HCT116 (cell line): ENCODE measurements at regions not wholly inside any gene's neighbourhood (a gene's known extent, or its start where the extent isn't known, plus 50 kb on each side); places are given as distances from the start of the nearest gene placed in this dataset.

Experiments
- ATAC-seq: fragments of 200-7000 bp; cut with Tn5 transposase; 2 replicates; pipeline ENCODE4 v1.9.1; 2020; ENCODE audit warnings: mild to moderate bottlenecking, moderate library complexity
- BruUV-seq: library from RNA; stranded (reverse); fragments of 400-500 nt; replicated peaks from 2 replicates; lab custom pipeline; 2021; lab: Mats Ljungman, UMichigan
- CTCF ChIA-PET: fragments of 300-600 bp; sonication (Branson Sonifier 250); formaldehyde crosslinking; loops from one replicate; lab custom pipeline; 2021; ENCODE audit warnings: antibody characterized with exemption; lab: Charles Lee
- POLR2A ChIA-PET: fragments of 300-600, 350-600 bp; sonication (Branson Sonifier 250); formaldehyde crosslinking; loops from one replicate; lab custom pipeline; 2021; ENCODE audit warnings: antibody characterized with exemption; lab: Charles Lee
- RAD21 ChIA-PET, 2 experiments: fragments of 300-600 bp; sonication (Branson Sonifier 250); formaldehyde crosslinking; loops; one replicate each; lab custom pipeline; 2023; ENCODE audit warnings: low total read pairs in 2 of 2; ENCODE audit not compliant: uncharacterized antibody in 2 of 2, unreplicated experiment in 2 of 2, low non-redundant PET in 1 of 2; lab: Charles Lee
- DNase-seq: peaks from one replicate; pipeline ENCODE4 v3.0.0-alpha.2; 2010; ENCODE audit warnings: low read depth, low spot score
- H2AFZ ChIP-seq: fragments of 200-600 bp; shearing (Covaris generic), sonication (generic); 2 replicates; pipeline ENCODE4 v1.6.1; 2017; ENCODE audit warnings: low read depth, mixed run types, mixed read lengths, antibody characterized with exemption, low read length; ENCODE audit not compliant: poor library complexity, severe bottlenecking
- H3K27ac ChIP-seq: 2 replicates; pipeline ENCODE4 v1.5.1; 2012; ENCODE audit warnings: low read depth, low read length
- H3K27me3 ChIP-seq: fragments of 200-600 bp; sonication (generic); 2 replicates; pipeline ENCODE4 v1.6.1; 2016; ENCODE audit warnings: mixed run types, low read length, mixed read lengths; ENCODE audit not compliant: insufficient read depth
- H3K36me3 ChIP-seq, 2 experiments: fragments of 200-500 bp in 1 of 2; fragments of 200-600 bp in 1 of 2; sonication (Bioruptor generic) in 1 of 2; sonication (generic) in 1 of 2; 2 replicates each; pipeline versions ENCODE4 v1.5.1 to v1.6.1; 2014 to 2016; ENCODE audit warnings: low read length in 2 of 2, inconsistent platforms in 1 of 2, mixed read lengths in 1 of 2, mixed run types in 1 of 2; ENCODE audit not compliant: insufficient read depth in 2 of 2, control insufficient read depth in 1 of 2
- H3K4me1 ChIP-seq, 2 experiments: fragments of 200-600 bp in 1 of 2; sonication (generic) in 1 of 2; 2 replicates each; pipeline versions ENCODE4 v1.5.1 to v1.6.1; 2012 to 2017; ENCODE audit warnings: low read length in 2 of 2, inconsistent platforms in 1 of 2, mild to moderate bottlenecking in 1 of 2, mixed read lengths in 1 of 2, mixed run types in 1 of 2, moderate library complexity in 1 of 2; ENCODE audit not compliant: insufficient read depth in 2 of 2, control insufficient read depth in 1 of 2
- H3K4me2 ChIP-seq: fragments of 200-600 bp; sonication (generic); 2 replicates; pipeline ENCODE4 v1.6.1; 2017; ENCODE audit warnings: mixed run types, low read length, mixed read lengths
- H3K4me3 ChIP-seq, 2 experiments: fragments of 200-600 bp in 1 of 2; sonication (generic) in 1 of 2; replicated peaks in 1 of 2; 2 replicates each; pipeline ENCODE4 v1.5.1; 2011 to 2016; ENCODE audit warnings: low read length in 2 of 2, control low read depth in 1 of 2, low read depth in 1 of 2, mild to moderate bottlenecking in 1 of 2, mixed read lengths in 1 of 2, mixed run types in 1 of 2
- H3K79me2 ChIP-seq: fragments of 200-600 bp; sonication (generic); 2 replicates; pipeline ENCODE4 v1.6.1; 2017; ENCODE audit warnings: mild to moderate bottlenecking, mixed run types, low read length, moderate library complexity, mixed read lengths; ENCODE audit not compliant: insufficient read depth
- H3K9ac ChIP-seq: fragments of 200-600 bp; sonication (generic); 2 replicates; pipeline ENCODE4 v1.6.1; 2016; ENCODE audit warnings: low read length, mixed read lengths
- H3K9me2 ChIP-seq: fragments of 200-600 bp; sonication (generic), shearing (Covaris generic); 2 replicates; pipeline ENCODE4 v1.6.1; 2017; ENCODE audit warnings: mixed run types, mild to moderate bottlenecking, moderate library complexity; ENCODE audit not compliant: insufficient read depth
- H3K9me3 ChIP-seq, 2 experiments: fragments of 200-500 bp in 1 of 2; fragments of 200-600 bp in 1 of 2; sonication (Bioruptor generic) in 1 of 2; sonication (generic) in 1 of 2; 2 replicates each; pipeline ENCODE4 v1.6.1; 2014 to 2017; ENCODE audit warnings: low read length in 2 of 2, mixed read lengths in 2 of 2, inconsistent platforms in 1 of 2, low read depth in 1 of 2, mild to moderate bottlenecking in 1 of 2, mixed run types in 1 of 2, moderate library complexity in 1 of 2; ENCODE audit not compliant: control insufficient read depth in 1 of 2, insufficient read depth in 1 of 2
- H4K20me1 ChIP-seq: fragments of 200-600 bp; sonication (generic), shearing (Covaris generic); 2 replicates; pipeline ENCODE4 v1.6.1; 2017; ENCODE audit warnings: mixed run types, mild to moderate bottlenecking, moderate library complexity; ENCODE audit not compliant: insufficient read depth
- ATF3 ChIP-seq: IDR thresholded peaks from 2 replicates; pipeline ENCODE4 v1.6.1; 2012
- CEBPB ChIP-seq: IDR thresholded peaks from 2 replicates; pipeline ENCODE4 v1.6.1; 2012; ENCODE audit warnings: low read depth
- CTCF ChIP-seq, 3 experiments: fragments of 200-600 bp in 1 of 3; sonication (generic) in 1 of 3; IDR thresholded peaks in 2 of 3; conservative IDR thresholded peaks in 1 of 3; 2 replicates each; pipeline ENCODE4 v1.5.1; 2012 to 2017; ENCODE audit warnings: low read depth in 2 of 3, low read length in 2 of 3, antibody characterized with exemption in 1 of 3, borderline replicate concordance in 1 of 3, control low read depth in 1 of 3, mild to moderate bottlenecking in 1 of 3, mixed read lengths in 1 of 3, mixed run types in 1 of 3, moderate library complexity in 1 of 3; ENCODE audit not compliant: insufficient read depth in 1 of 3
- EGR1 ChIP-seq: IDR thresholded peaks from 2 replicates; pipeline ENCODE4 v1.6.1; 2012; ENCODE audit warnings: low read depth
- ELF1 ChIP-seq: IDR thresholded peaks from 2 replicates; pipeline ENCODE4 v1.6.1; 2012; ENCODE audit warnings: low read depth, borderline replicate concordance
- MAX ChIP-seq: IDR thresholded peaks from 2 replicates; pipeline ENCODE4 v1.6.1; 2012
- RAD21 ChIP-seq: IDR thresholded peaks from 2 replicates; pipeline ENCODE4 v1.6.1; 2012; ENCODE audit warnings: low read depth, mild to moderate bottlenecking
- SIN3A ChIP-seq: IDR thresholded peaks from 2 replicates; pipeline ENCODE4 v1.6.1; 2012; ENCODE audit warnings: low read depth
- SRF ChIP-seq: IDR thresholded peaks from 2 replicates; pipeline ENCODE4 v1.6.1; 2012; ENCODE audit warnings: low read depth
- YY1 ChIP-seq: IDR thresholded peaks from 2 replicates; pipeline ENCODE4 v1.6.1; 2011; ENCODE audit warnings: low read length, low read depth, moderate library complexity, mild to moderate bottlenecking; ENCODE audit not compliant: insufficient replicate concordance; ENCODE audit errors: extremely low read depth
- intact Hi-C: fragments of 100-400 bp; cut with micrococcal nuclease; formaldehyde crosslinking; loops from 2 replicates; pipeline ENCODE4 v1.10.0; 2022

GRCh38 chr4:147160908-147161513, 215.3 kb upstream of the TTC29 start:
- TF ChIP-seq YY1 (peak; percentile 39), CTCF (IDR thresholded peaks at IDR 0.05 in 2 of 3, conservative IDR thresholded peaks at IDR 0.05 in 1 of 3; ENCODE audit: borderline replicate concordance in 1 of 3, insufficient read depth in 1 of 3, low read depth in 2 of 3, low read length in 2 of 3) (peak; percentile 77 to 80 (median 77)), MAX (no peak), ELF1 (no peak), ATF3 (no peak), CEBPB (no peak), SIN3A (no peak), EGR1 (no peak), RAD21 (peak; percentile 88), SRF (no peak)
- TF ChIP-seq, all 23 proteins: peak for 3
- ChIA-PET RAD21 (interaction anchor here (1.1 to 1.2 kb wide), 2 partner anchors 358 to 429 kb away, joined by 3 read pairs; no protein-coding TSS in a partner anchor), CTCF (interaction anchor here (0.6 to 2.3 kb wide), 19 partner anchors 9 to 901 kb away, joined by 3 to 36 read pairs (median 4); no protein-coding TSS in a partner anchor), POLR2A (interaction anchor here (0.8 kb wide), 1 partner anchor 201 kb away, joined by 3 read pairs; no protein-coding TSS in a partner anchor)
- BruUV-seq = no TSS peak
- Histone ChIP-seq H3K4me3 (no peak overlapping the region), H3K9me2 (no peaks in the 10 kb centered on the region), H3K27ac (no peak overlapping the region), H3K9ac (no peak overlapping the region), H2AFZ (peak overlapping the region; percentile 80), H3K9me3 (no peaks in the 10 kb centered on the region), H4K20me1 (no peaks in the 10 kb centered on the region), H3K79me2 (no peaks in the 10 kb centered on the region), H3K4me2 (no peak overlapping the region), H3K36me3 (no peaks in the 10 kb centered on the region), H3K27me3 (no peaks in the 10 kb centered on the region), H3K4me1 (no peaks in the 10 kb centered on the region)
- ATAC-seq (peak; percentile 94), DNase-seq (peak; percentile 36)
- intact Hi-C loops = loop anchor here (1.0 to 5.0 kb wide), 4 partner anchors 216 to 706 kb away; no protein-coding TSS in a partner anchor
